SK-N-MC (cell line): ENCODE measurements at regions not wholly inside any gene's neighbourhood (a gene's known extent, or its start where the extent isn't known, plus 50 kb on each side); places are given as distances from the start of the nearest gene placed in this dataset.

Experiments used
- EZH2 ChIP-seq: fragments of 200-600 bp; sonication (generic); IDR thresholded peaks from one replicate; pipeline ENCODE4 v1.6.1; 2017; ENCODE audit warnings: antibody characterized with exemption
- FOXP2 ChIP-seq: optimal IDR thresholded peaks from 2 replicates; pipeline ENCODE3; 2011; ENCODE audit warnings: mild to moderate bottlenecking, moderate library complexity; ENCODE audit not compliant: insufficient read depth; ENCODE audit errors: extremely low read length, control extremely low read depth
- POLR2AphosphoS5 ChIP-seq: IDR thresholded peaks from 2 replicates; pipeline ENCODE4 v1.6.1; 2012; ENCODE audit warnings: mild to moderate bottlenecking, low read depth, low read length, borderline replicate concordance

DNA sequence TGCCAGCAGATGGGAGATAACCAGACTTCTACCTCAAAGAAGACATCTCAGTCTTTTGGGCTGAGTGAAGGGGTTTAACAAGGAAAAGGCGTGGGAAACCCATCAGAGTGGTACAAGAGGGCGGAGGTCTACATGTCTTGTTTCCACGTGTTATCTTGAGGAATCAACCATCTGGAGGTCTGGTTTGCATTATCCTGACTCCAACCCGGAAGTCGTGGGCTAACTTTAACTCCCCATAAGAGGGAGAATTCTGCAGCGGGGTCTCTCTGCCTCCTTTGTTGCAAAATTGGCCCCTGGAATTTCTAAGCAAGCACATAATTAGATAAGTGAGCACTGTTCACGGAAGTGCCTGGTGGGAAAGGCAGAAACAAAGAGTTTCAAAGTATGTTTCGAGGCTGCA is 398.7 kb upstream of the C16orf82 start:
- TF ChIP-seq POLR2AphosphoS5 (peak; percentile 43; the same call in 1 of the 2 replicates), EZH2 (no peak), FOXP2 (no peak)
